Endothelial cell (in vitro differentiated cells): ENCODE measurements at regions not wholly inside any gene's neighbourhood (a gene's known extent, or its start where the extent isn't known, plus 50 kb on each side); places are given as distances from the start of the nearest gene placed in this dataset.

Source experiments
- DNase-seq: peaks from one replicate; pipeline ENCODE4 v3.0.0; 2021; ENCODE audit warnings: low spot score
- H3K27ac Mint-ChIP-seq: one replicate; pipeline ENCODE4 v1.8.0; 2021; ENCODE audit warnings: mixed read lengths, inconsistent platforms; ENCODE audit not compliant: unreplicated experiment
- H3K27me3 Mint-ChIP-seq: one replicate; pipeline ENCODE4 v1.8.0; 2021; ENCODE audit warnings: mild to moderate bottlenecking, moderate library complexity, mixed read lengths, inconsistent platforms; ENCODE audit not compliant: unreplicated experiment
- H3K36me3 Mint-ChIP-seq: one replicate; pipeline ENCODE4 v1.8.0; 2021; ENCODE audit warnings: mild to moderate bottlenecking, low read depth, mixed read lengths, inconsistent platforms; ENCODE audit not compliant: unreplicated experiment
- H3K4me1 Mint-ChIP-seq: one replicate; pipeline ENCODE4 v1.8.0; 2021; ENCODE audit warnings: mild to moderate bottlenecking, mixed read lengths, inconsistent platforms; ENCODE audit not compliant: unreplicated experiment
- H3K4me3 Mint-ChIP-seq: one replicate; pipeline ENCODE4 v1.8.0; 2021; ENCODE audit warnings: mild to moderate bottlenecking, mixed read lengths, inconsistent platforms; ENCODE audit not compliant: unreplicated experiment
- H3K9me3 Mint-ChIP-seq: one replicate; pipeline ENCODE4 v1.8.0; 2021; ENCODE audit warnings: mixed read lengths, inconsistent platforms; ENCODE audit not compliant: unreplicated experiment
- CTCF ChIP-seq: fragments of 200-600 bp; sonication (generic); IDR thresholded peaks from one replicate; pipeline ENCODE4 v1.5.0; 2021; ENCODE audit warnings: antibody characterized with exemption; ENCODE audit not compliant: unreplicated experiment

GRCh38 chr20:60680554-60680953, 571.5 kb upstream of the CDH4 start:
- DNase-seq: no peak
- Mint-ChIP-seq H3K4me1 (no peaks in the 10 kb centered on the region), H3K4me3 (no peak overlapping the region), H3K27me3 (peaks cover 2% of the 10 kb centered on the region), H3K9me3 (no peaks in the 10 kb centered on the region), H3K27ac (no peak overlapping the region), H3K36me3 (no peaks in the 10 kb centered on the region)
- TF ChIP-seq CTCF: no peak

- H3K27me3 Mint-ChIP-seq: peaks cover 2% of the 10 kb centered on the region
- no peaks in the 10 kb centered on the region for H3K9me3 Mint-ChIP-seq
- H3K27ac Mint-ChIP-seq: no peak overlapping the region
- no peak overlapping the region for H3K4me3 Mint-ChIP-seq
- H3K4me1 Mint-ChIP-seq: peaks cover 3% of the 10 kb centered on the region
- DNase-seq: no peak
- TF ChIP-seq CTCF: no peak
- H3K36me3 Mint-ChIP-seq: no peaks in the 10 kb centered on the region
Observed at GRCh38 chr20:60687213-60687612, 564.8 kb upstream of the CDH4 start.

GRCh38 chr20:60690771-60691170, 561.3 kb upstream of the CDH4 start:
- peaks cover 9% of the 10 kb centered on the region for H3K4me1 Mint-ChIP-seq
- TF ChIP-seq CTCF: no peak
- H3K4me3 Mint-ChIP-seq: no peak overlapping the region
- no peaks in the 10 kb centered on the region for H3K27me3 Mint-ChIP-seq
- no peak overlapping the region for H3K27ac Mint-ChIP-seq
- DNase-seq: no peak
- no peaks in the 10 kb centered on the region for H3K9me3 Mint-ChIP-seq
- no peaks in the 10 kb centered on the region for H3K36me3 Mint-ChIP-seq

GRCh38 chr20:60691966-60692615, 560.0 kb upstream of the CDH4 start:
- Mint-ChIP-seq H3K9me3 (no peaks in the 10 kb centered on the region), H3K27ac (no peak overlapping the region), H3K4me1 (peaks cover 9% of the 10 kb centered on the region), H3K4me3 (no peak overlapping the region), H3K36me3 (no peaks in the 10 kb centered on the region), H3K27me3 (no peaks in the 10 kb centered on the region)
- DNase-seq: no peak
- TF ChIP-seq CTCF: no peak

GRCh38 chr20:60693496-60694133, 558.4 kb upstream of the CDH4 start:
- no peak for DNase-seq
- Mint-ChIP-seq H3K36me3 (no peaks in the 10 kb centered on the region), H3K9me3 (no peaks in the 10 kb centered on the region), H3K27me3 (no peaks in the 10 kb centered on the region), H3K4me1 (peaks cover 9% of the 10 kb centered on the region), H3K4me3 (no peak overlapping the region), H3K27ac (no peak overlapping the region)
- TF ChIP-seq CTCF: no peak
